GM19238 (cell line): ENCODE measurements at regions not wholly inside any gene's neighbourhood (a gene's known extent, or its start where the extent isn't known, plus 50 kb on each side); places are given as distances from the start of the nearest gene placed in this dataset.

Experiments used
- DNase-seq: peaks from one replicate; pipeline ENCODE4 v3.0.0; 2011; ENCODE audit warnings: low spot score; ENCODE audit not compliant: insufficient read length

- no peak for DNase-seq
These were observed 182.9 kb upstream of the NCAM1 start for GRCh38 chr11:112778091-112778876.

GRCh38 chr11:112778877-112779266 lies 182.3 kb upstream of the NCAM1 start:
- no peak for DNase-seq

GRCh38 chr11:112780351-112781087 lies 180.7 kb upstream of the NCAM1 start:
- no peak for DNase-seq

DNA sequence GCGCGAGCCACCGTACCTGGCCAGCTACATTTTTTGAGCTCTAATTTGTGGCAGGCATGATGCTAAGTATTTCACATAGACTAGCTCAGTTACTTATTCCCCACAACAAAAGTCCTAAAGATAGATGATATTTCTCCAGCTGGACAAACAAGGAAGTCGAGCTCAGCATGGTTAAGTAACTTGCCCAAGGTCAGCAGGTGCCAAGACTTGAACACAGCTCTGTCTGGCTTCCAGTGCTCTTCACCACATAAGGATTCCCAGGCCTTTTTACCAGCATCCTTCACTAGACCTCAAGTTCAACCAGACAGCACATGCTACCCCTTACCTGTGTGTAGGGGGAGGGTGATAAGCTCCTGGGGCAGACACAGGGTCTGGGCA lies 177.3 kb upstream of the NCAM1 start:
- no peak for DNase-seq

- no peak for DNase-seq
These were observed 176.7 kb upstream of the NCAM1 start for GRCh38 chr11:112784323-112785073.

DNA sequence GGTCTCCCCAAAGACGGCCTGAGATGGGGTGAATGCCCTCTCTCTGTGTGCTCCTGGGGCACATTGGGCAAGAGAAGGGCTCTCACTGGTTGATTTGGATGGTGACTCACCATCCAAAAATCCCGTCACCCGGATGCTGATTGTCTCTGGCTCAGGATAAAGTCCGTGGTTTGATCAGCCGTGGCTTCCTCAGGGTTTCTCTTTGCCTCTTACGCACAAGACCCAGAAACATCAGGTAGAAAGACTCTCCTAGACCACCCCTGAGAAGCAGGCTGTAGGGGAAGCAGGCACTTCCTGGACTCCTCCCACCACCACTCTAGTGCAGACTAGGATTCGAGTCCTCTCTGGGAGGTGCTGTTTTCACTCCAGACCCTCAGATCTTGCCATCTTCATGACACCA lies 176.1 kb upstream of the NCAM1 start:
- DNase-seq, result no peak

DNA sequence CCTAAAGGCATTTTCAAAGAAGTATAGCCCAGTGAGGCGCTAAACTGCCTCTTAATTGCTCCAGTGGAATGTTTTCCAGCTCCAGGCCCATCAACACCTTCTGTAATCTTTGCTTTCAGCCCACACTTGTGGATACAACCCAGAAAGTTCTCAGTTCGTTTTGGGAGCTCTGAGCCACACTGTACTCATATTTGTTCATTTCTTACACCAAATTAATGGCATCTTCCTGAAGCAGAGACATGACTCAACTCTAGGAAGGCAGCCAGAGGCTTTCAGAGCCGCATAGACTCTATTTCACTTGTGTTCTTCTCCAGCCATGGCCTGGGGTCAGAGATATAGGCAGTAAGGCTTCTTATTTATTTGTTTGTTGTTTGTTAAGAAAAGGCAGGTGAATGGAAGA lies 175.5 kb upstream of the NCAM1 start:
- DNase-seq, result no peak

- no peak for DNase-seq
These were observed 175.0 kb upstream of the NCAM1 start for GRCh38 chr11:112786196-112786595.

DNA sequence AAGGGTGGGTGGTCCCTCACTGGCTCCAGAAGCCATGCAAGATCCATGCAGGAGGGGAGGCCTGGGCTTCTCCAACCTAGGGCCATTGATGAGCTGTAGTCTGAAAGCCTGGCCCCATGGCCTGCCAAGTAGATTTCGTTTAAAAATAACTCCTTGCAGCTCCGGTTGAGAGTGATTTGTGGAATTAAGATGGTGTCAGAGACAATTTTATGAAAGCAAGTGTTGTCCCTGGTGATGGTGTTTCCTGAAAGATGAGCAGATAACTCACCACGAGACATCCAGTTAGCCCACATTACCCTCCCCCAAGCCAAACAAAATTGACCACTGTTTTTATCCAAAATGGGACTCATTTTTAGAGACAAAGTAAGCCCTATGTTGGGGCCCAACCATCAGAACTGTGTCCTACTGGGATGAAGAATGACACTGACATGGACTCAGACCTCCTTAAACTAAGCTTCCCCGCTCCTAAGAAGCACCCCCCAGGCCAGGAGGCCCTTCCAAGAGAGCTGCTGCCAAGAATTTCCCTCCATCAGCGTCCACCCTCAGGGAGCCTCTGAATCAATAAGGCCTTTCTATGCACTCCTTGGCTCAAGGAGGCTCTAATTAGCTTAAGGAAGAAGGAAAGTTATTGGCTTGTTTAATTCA lies 174.2 kb upstream of the NCAM1 start:
- DNase-seq, result no peak

DNA sequence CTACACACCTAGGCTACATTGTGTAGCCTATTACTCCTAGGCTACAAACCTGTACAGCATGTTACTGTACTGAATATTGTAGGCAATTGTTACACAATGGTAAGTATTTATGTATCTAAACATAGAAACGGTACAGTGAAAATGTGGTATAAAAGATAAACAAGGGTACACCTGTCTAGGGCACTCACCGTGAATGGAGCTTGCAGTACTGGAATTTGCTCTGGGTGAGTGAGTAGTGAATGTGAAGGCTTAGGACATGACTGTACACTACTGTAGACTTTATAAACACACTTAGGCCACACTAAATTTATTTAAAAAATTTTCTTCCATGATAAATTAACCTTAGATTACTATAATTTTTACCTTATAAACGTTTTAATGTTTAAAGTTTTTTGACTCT lies 171.7 kb upstream of the NCAM1 start:
- no peak for DNase-seq

- DNase-seq, result no peak
These were observed 170.9 kb upstream of the NCAM1 start for GRCh38 chr11:112790286-112790685.

GRCh38 chr11:112792070-112792469 lies 169.2 kb upstream of the NCAM1 start:
- DNase-seq, result no peak

GRCh38 chr11:112793416-112793815 lies 167.8 kb upstream of the NCAM1 start:
- no peak for DNase-seq

- no peak for DNase-seq
These were observed 166.8 kb upstream of the NCAM1 start for GRCh38 chr11:112794331-112794846.

- peak; percentile 27 for DNase-seq
These were observed 165.9 kb upstream of the NCAM1 start for GRCh38 chr11:112795142-112795815.

DNA sequence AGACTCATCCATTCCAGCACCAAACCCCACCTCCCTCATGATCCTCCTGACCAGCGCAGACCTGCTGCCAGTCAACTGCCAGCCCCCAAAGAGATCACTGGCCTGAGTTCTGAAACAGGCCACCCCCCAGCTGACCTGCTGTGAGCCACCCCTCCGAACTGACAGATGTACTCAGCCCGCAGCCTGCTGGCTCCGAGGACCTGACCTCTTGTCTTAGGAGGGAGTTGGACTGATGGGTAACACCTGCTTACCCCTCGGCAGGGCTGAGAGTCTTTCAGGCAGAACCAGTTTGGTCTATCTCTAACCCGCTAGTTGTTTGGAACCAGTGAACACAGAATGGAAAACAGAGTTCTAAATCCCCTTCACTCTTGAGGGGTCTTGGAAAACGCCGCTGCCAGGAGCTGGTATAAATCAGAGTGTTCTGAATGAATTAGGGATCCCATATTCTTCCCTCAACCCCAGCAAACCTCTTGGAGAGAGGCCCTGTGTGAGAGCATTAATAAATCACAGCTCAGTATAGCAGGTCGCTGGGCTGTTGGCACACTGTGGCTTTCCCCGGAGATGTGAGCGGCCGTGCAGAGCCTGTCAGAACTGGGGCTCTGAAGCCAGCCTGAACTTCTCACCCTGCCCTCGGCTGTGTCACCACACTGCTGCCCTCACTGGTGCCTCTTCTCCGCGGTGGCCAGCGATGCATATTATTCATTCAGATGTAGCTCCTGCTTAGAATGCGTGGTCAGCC lies 165.1 kb upstream of the NCAM1 start:
- DNase-seq, result no peak

GRCh38 chr11:112797092-112797491 lies 164.1 kb upstream of the NCAM1 start:
- DNase-seq, result no peak

DNA sequence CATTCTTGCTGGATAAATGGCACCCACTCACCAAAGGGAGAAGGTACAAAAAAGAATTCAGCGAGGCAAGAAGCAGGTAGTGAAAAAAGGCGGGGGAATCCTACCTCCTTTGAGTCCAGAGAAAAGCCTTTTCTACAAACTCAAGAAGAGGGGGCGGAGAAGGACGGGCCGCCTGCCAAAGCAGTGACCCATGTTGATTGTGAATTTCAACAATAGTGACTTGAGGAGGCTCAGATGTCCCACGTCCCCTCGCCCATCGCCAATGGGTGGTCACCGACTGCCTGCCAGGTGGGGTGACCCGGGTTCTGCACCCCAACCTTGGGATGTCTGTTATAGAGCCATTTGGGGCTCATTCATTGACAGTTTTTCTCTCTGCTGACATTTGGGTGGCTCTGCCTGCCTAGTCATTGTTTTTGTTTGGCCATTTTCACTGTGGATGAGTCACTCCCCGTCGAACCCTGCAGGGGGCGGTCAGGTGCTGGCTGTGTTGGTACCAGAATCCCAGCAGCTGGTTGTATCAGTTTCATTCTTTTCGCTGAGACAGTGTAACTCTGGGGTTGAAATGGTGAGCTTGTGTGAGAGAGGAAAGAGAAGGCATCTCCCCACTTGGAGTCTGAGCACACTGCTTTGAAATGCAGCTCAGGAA lies 163.4 kb upstream of the NCAM1 start:
- peak; percentile 17 for DNase-seq

- no peak for DNase-seq
These were observed 160.0 kb upstream of the NCAM1 start for GRCh38 chr11:112801025-112801816.
